H54 (cell line): ENCODE measurements at regions not wholly inside any gene's neighbourhood (a gene's known extent, or its start where the extent isn't known, plus 50 kb on each side); places are given as distances from the start of the nearest gene placed in this dataset.
"Not testable (repeated sequence)": the region's sequence is repeated elsewhere in the genome, so short reads cannot be mapped to it uniquely, and the experiment has no call there.

Source experiments
- DNase-seq: peaks from one replicate; pipeline ENCODE4 v3.0.0; 2011; ENCODE audit warnings: low spot score, mixed read lengths; ENCODE audit not compliant: insufficient read length
- FAIRE-seq: peaks from 3 replicates; lab custom pipeline; 2011; peaks lifted over from hg19 to GRCh38; lab: Jason Lieb, UNC
- POLR2A ChIP-seq: IDR thresholded peaks from 2 replicates; pipeline ENCODE4 v1.6.1; 2011; ENCODE audit warnings: low read depth, mild to moderate bottlenecking, low read length

GRCh38 chr3:22441711-22442110 is 690.7 kb upstream of the ZNF385D start:
- FAIRE-seq (no peak), DNase-seq (no peak)
- no peak for TF ChIP-seq POLR2A

GRCh38 chr3:22443571-22444233 is 692.7 kb upstream of the ZNF385D start:
- no peak for TF ChIP-seq POLR2A
- FAIRE-seq, result no peak

GRCh38 chr3:22445336-22445735 is 694.3 kb upstream of the ZNF385D start:
- FAIRE-seq, result not testable (repeated sequence)

More at GRCh38 chr3:22443571-22444233, 692.7 kb upstream of the ZNF385D start:
- DNase-seq, result no peak

GRCh38 chr3:22450786-22451400 is 699.9 kb upstream of the ZNF385D start:
- DNase-seq (no peak), FAIRE-seq (no peak)
- TF ChIP-seq POLR2A, result no peak

More at GRCh38 chr3:22445336-22445735, 694.3 kb upstream of the ZNF385D start:
- DNase-seq, result not testable (repeated sequence)

- TF ChIP-seq POLR2A, result no peak
- no peak for FAIRE-seq
- no peak for DNase-seq
These were observed 700.5 kb upstream of the ZNF385D start for GRCh38 chr3:22451501-22451900.

- FAIRE-seq (no peak), DNase-seq (no peak)
- no peak for TF ChIP-seq POLR2A
These were observed 703.0 kb upstream of the ZNF385D start for GRCh38 chr3:22453906-22454535.

- DNase-seq (no peak), FAIRE-seq (no peak)
- no peak for TF ChIP-seq POLR2A
These were observed 719.0 kb upstream of the ZNF385D start for GRCh38 chr3:22469995-22470394.

GRCh38 chr3:22471557-22471956 is 720.5 kb upstream of the ZNF385D start:
- DNase-seq, result no peak
- FAIRE-seq, result no peak
- no peak for TF ChIP-seq POLR2A

- no peak for TF ChIP-seq POLR2A
- DNase-seq (no peak), FAIRE-seq (peak; percentile 64)
These were observed 723.9 kb upstream of the ZNF385D start for GRCh38 chr3:22474706-22475445.

GRCh38 chr3:22475665-22476240 is 724.7 kb upstream of the ZNF385D start:
- DNase-seq (no peak), FAIRE-seq (no peak)

GRCh38 chr3:22476976-22477375 is 726.0 kb upstream of the ZNF385D start:
- DNase-seq (no peak), FAIRE-seq (no peak)
- no peak for TF ChIP-seq POLR2A

More at GRCh38 chr3:22475665-22476240, 724.7 kb upstream of the ZNF385D start:
- no peak for TF ChIP-seq POLR2A

GRCh38 chr3:22485954-22486353 is 717.2 kb upstream of the UBE2E2 start:
- DNase-seq (no peak), FAIRE-seq (no peak)
- TF ChIP-seq POLR2A, result no peak

- FAIRE-seq (no peak), DNase-seq (no peak)
- TF ChIP-seq POLR2A, result no peak
These were observed 712.4 kb upstream of the UBE2E2 start for GRCh38 chr3:22490747-22491146.
